Brain microvascular endothelial cell (primary cell): ENCODE measurements at regions not wholly inside any gene's neighbourhood (a gene's known extent, or its start where the extent isn't known, plus 50 kb on each side); places are given as distances from the start of the nearest gene placed in this dataset.

Experiments
- DNase-seq: peaks from one replicate; pipeline ENCODE4 v3.0.0-alpha.2; 2020
- H3K27ac ChIP-seq: fragments of 250-450 bp; sonication (Bioruptor Pico); 2 replicates; pipeline ENCODE4 v1.5.1; 2020; ENCODE audit warnings: mild to moderate bottlenecking, moderate library complexity
- H3K27me3 ChIP-seq: fragments of 250-450 bp; sonication (Bioruptor Pico); replicated peaks from 2 replicates; pipeline ENCODE4 v1.5.1; 2020; ENCODE audit warnings: mild to moderate bottlenecking
- H3K36me3 ChIP-seq: fragments of 250-450 bp; sonication (Bioruptor Pico); replicated peaks from 2 replicates; pipeline ENCODE4 v1.5.1; 2020; ENCODE audit warnings: mild to moderate bottlenecking
- H3K4me3 ChIP-seq: 2 replicates; pipeline ENCODE4 v1.5.1; 2011; ENCODE audit warnings: low read depth, mild to moderate bottlenecking, control low read depth, low read length, moderate library complexity
- CTCF ChIP-seq: IDR thresholded peaks from 2 replicates; pipeline ENCODE4 v1.5.1; 2011; ENCODE audit warnings: low read depth, mild to moderate bottlenecking, moderate library complexity, low read length, control low read depth, inconsistent platforms; ENCODE audit errors: missing control alignments
- in situ Hi-C: cut with HindIII; loops from 2 replicates; pipeline ENCODE4 v1.10.0; 2017; ENCODE audit warnings: low sequenced_read_pairs, low pct_ligation_motif_present

GRCh38 chr10:131663351-131663750, 237.5 kb upstream of the PPP2R2D start:
- Histone ChIP-seq H3K27ac (no peak overlapping the region), H3K4me3 (no peak overlapping the region), H3K36me3 (no peaks in the 10 kb centered on the region), H3K27me3 (no peaks in the 10 kb centered on the region)
- DNase-seq: no peak
- no peak for TF ChIP-seq CTCF
- in situ Hi-C loops: no loop called here

GRCh38 chr10:131666091-131666490, 234.7 kb upstream of the PPP2R2D start:
- TF ChIP-seq CTCF: no peak
- DNase-seq: no peak
- Histone ChIP-seq H3K27ac (no peak overlapping the region), H3K4me3 (no peak overlapping the region), H3K36me3 (no peaks in the 10 kb centered on the region), H3K27me3 (no peaks in the 10 kb centered on the region)
- in situ Hi-C loops: no loop called here

GRCh38 chr10:131667047-131667446, 233.8 kb upstream of the PPP2R2D start:
- Histone ChIP-seq H3K27ac (no peak overlapping the region), H3K36me3 (no peaks in the 10 kb centered on the region), H3K4me3 (no peak overlapping the region), H3K27me3 (no peaks in the 10 kb centered on the region)
- no peak for DNase-seq
- in situ Hi-C loops: no loop called here
- TF ChIP-seq CTCF: no peak

- Histone ChIP-seq H3K36me3 (no peaks in the 10 kb centered on the region), H3K27ac (no peak overlapping the region), H3K4me3 (no peak overlapping the region), H3K27me3 (no peaks in the 10 kb centered on the region)
- TF ChIP-seq CTCF: no peak
- in situ Hi-C loops: no loop called here
- no peak for DNase-seq
Observed at GRCh38 chr10:131667561-131667960, 233.2 kb upstream of the PPP2R2D start.

- H3K36me3 ChIP-seq: no peaks in the 10 kb centered on the region
- H3K27me3 ChIP-seq: no peaks in the 10 kb centered on the region
- no peak overlapping the region for H3K27ac ChIP-seq
- in situ Hi-C loops: no loop called here
- TF ChIP-seq CTCF: no peak
- H3K4me3 ChIP-seq: no peak overlapping the region
- DNase-seq: no peak
Observed at GRCh38 chr10:131668903-131669302, 231.9 kb upstream of the PPP2R2D start.

GRCh38 chr10:131669838-131670237, 231.0 kb upstream of the PPP2R2D start:
- in situ Hi-C loops: no loop called here
- no peak overlapping the region for H3K27ac ChIP-seq
- no peak for TF ChIP-seq CTCF
- H3K36me3 ChIP-seq: no peaks in the 10 kb centered on the region
- no peaks in the 10 kb centered on the region for H3K27me3 ChIP-seq
- DNase-seq: no peak
- no peak overlapping the region for H3K4me3 ChIP-seq
